GM20431 (cell line): ENCODE measurements at regions not wholly inside any gene's neighbourhood (a gene's known extent, or its start where the extent isn't known, plus 50 kb on each side); places are given as distances from the start of the nearest gene placed in this dataset.
"Not testable (repeated sequence)": the region's sequence is repeated elsewhere in the genome, so short reads cannot be mapped to it uniquely, and the experiment has no call there.

ENCODE experiments used
- in situ Hi-C: fragments of 300-500 bp; cut with MseI, MboI; formaldehyde crosslinking; loops from one replicate; pipeline ENCODE4 v1.15.0; 2020; ENCODE audit warnings: low sequenced_read_pairs; ENCODE audit not compliant: unreplicated experiment

- in situ Hi-C loops: no loop called here
These were observed 189.0 kb downstream of the PTH2R start for GRCh38 chr2:208595386-208596275.

- in situ Hi-C loops: no loop called here
These were observed 201.1 kb downstream of the PTH2R start for GRCh38 chr2:208607694-208608093.

GRCh38 chr2:208608122-208608835 lies 201.7 kb downstream of the PTH2R start:
- in situ Hi-C loops: no loop called here

GRCh38 chr2:208609166-208609804 lies 202.7 kb downstream of the PTH2R start:
- in situ Hi-C loops: no loop called here

- in situ Hi-C loops: not testable (repeated sequence)
These were observed 209.1 kb downstream of the PTH2R start for GRCh38 chr2:208615675-208616074.

GRCh38 chr2:208618220-208618619 lies 211.6 kb downstream of the PTH2R start:
- in situ Hi-C loops: no loop called here

- in situ Hi-C loops: no loop called here
These were observed 213.4 kb downstream of the PTH2R start for GRCh38 chr2:208619993-208620392.

- in situ Hi-C loops: no loop called here
These were observed 213.9 kb downstream of the PTH2R start for GRCh38 chr2:208620487-208620978.

- in situ Hi-C loops: no loop called here
These were observed 220.7 kb downstream of the PTH2R start for GRCh38 chr2:208627110-208627884.

- in situ Hi-C loops: no loop called here
These were observed 221.3 kb downstream of the PTH2R start for GRCh38 chr2:208627916-208628315.

GRCh38 chr2:208638059-208638458 lies 231.5 kb downstream of the PTH2R start:
- in situ Hi-C loops: no loop called here

GRCh38 chr2:208642125-208642779 lies 235.7 kb downstream of the PTH2R start:
- in situ Hi-C loops: no loop called here

GRCh38 chr2:208643145-208643544 lies 236.6 kb downstream of the PTH2R start:
- in situ Hi-C loops: no loop called here

- in situ Hi-C loops: no loop called here
These were observed 238.6 kb downstream of the PTH2R start for GRCh38 chr2:208645226-208645625.

GRCh38 chr2:208648368-208648767 lies 241.8 kb downstream of the PTH2R start:
- in situ Hi-C loops: no loop called here

GRCh38 chr2:208653383-208653782 lies 246.8 kb downstream of the PTH2R start:
- in situ Hi-C loops: no loop called here

- in situ Hi-C loops: no loop called here
These were observed 247.5 kb downstream of the PTH2R start for GRCh38 chr2:208654056-208654455.

GRCh38 chr2:208657468-208657867 lies 250.9 kb downstream of the PTH2R start:
- in situ Hi-C loops: no loop called here

GRCh38 chr2:208669394-208669793 lies 262.8 kb downstream of the PTH2R start:
- in situ Hi-C loops: no loop called here
